KMS-11 (cell line): ENCODE measurements at regions not wholly inside any gene's neighbourhood (a gene's known extent, or its start where the extent isn't known, plus 50 kb on each side); places are given as distances from the start of the nearest gene placed in this dataset.
"Not testable (repeated sequence)": the region's sequence is repeated elsewhere in the genome, so short reads cannot be mapped to it uniquely, and the experiment has no call there.

Experiments used
- H2AFZ ChIP-seq: fragments of 200-600 bp; sonication (generic); 2 replicates; pipeline ENCODE4 v1.6.1; 2016; ENCODE audit warnings: antibody characterized with exemption, mixed run types, low read depth
- H3K27ac ChIP-seq: fragments of 200-600 bp; sonication (generic); 2 replicates; pipeline ENCODE4 v1.6.1; 2016; ENCODE audit warnings: mild to moderate bottlenecking, mixed run types
- H3K27me3 ChIP-seq: fragments of 200-600 bp; sonication (generic); 2 replicates; pipeline ENCODE4 v1.6.1; 2017; ENCODE audit warnings: mild to moderate bottlenecking, low read depth, mixed run types, moderate library complexity; ENCODE audit not compliant: insufficient read depth
- H3K36me3 ChIP-seq: fragments of 200-600 bp; sonication (generic); 2 replicates; pipeline ENCODE4 v1.6.1; 2017; ENCODE audit warnings: mild to moderate bottlenecking, mixed run types; ENCODE audit not compliant: insufficient read depth
- H3K4me1 ChIP-seq: fragments of 200-600 bp; sonication (generic); 2 replicates; pipeline ENCODE4 v1.6.1; 2016; ENCODE audit warnings: mild to moderate bottlenecking, low read depth, mixed run types; ENCODE audit not compliant: poor library complexity, severe bottlenecking
- H3K4me2 ChIP-seq: fragments of 200-600 bp; sonication (generic); 2 replicates; pipeline ENCODE4 v1.7.0; 2016; ENCODE audit warnings: mild to moderate bottlenecking, mixed run types
- H3K4me3 ChIP-seq: fragments of 200-600 bp; sonication (generic); IDR thresholded peaks from 2 replicates; pipeline ENCODE4 v1.6.1; 2017; ENCODE audit warnings: low read depth, low read length, mixed read lengths; ENCODE audit not compliant: insufficient read depth
- H3K79me2 ChIP-seq: fragments of 200-600 bp; sonication (generic); 2 replicates; pipeline ENCODE4 v1.6.1; 2016; ENCODE audit warnings: low read depth, mixed run types; ENCODE audit not compliant: insufficient read depth
- H3K9ac ChIP-seq: fragments of 200-600 bp; sonication (generic); 2 replicates; pipeline ENCODE4 v1.6.1; 2016; ENCODE audit warnings: mild to moderate bottlenecking, mixed run types
- H4K20me1 ChIP-seq: fragments of 200-600 bp; sonication (generic); 2 replicates; pipeline ENCODE4 v1.6.1; 2016; ENCODE audit warnings: mild to moderate bottlenecking, mixed run types; ENCODE audit not compliant: insufficient read depth
- TF ChIP-seq, protein P1 (sequence below): fragments of 200-600 bp; sonication (generic); conservative IDR thresholded peaks from 2 replicates; pipeline ENCODE4 v1.6.1; 2017; ENCODE audit warnings: low read depth, mild to moderate bottlenecking, antibody characterized with exemption, low read length, moderate library complexity, mixed read lengths

DNA sequence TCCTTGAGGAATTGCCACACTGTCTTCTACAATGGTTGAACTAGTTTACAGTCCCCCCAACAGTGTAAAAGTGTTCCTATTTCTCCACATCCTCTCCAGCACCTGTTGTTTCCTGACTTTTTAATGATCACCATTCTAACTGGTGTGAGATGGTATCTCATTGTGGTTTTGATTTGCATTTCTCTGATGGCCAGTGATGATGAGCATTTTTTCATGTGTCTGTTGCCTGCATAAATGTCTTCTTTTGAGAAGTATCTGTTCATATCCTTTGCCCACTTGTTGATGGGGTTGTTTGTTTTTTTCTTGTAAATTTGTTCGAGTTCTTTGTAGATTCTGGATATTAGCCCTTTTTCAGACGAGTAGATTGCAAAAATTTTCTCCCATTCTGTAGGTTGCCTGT lies 80.5 kb upstream of the TINAGL1 start:
- H3K79me2 ChIP-seq, H3K4me2 ChIP-seq, H4K20me1 ChIP-seq, H3K27me3 ChIP-seq, H3K4me3 ChIP-seq, H3K9ac ChIP-seq, H3K4me1 ChIP-seq, H3K36me3 ChIP-seq, H3K27ac ChIP-seq, H2AFZ ChIP-seq: not testable (repeated sequence)

DNA sequence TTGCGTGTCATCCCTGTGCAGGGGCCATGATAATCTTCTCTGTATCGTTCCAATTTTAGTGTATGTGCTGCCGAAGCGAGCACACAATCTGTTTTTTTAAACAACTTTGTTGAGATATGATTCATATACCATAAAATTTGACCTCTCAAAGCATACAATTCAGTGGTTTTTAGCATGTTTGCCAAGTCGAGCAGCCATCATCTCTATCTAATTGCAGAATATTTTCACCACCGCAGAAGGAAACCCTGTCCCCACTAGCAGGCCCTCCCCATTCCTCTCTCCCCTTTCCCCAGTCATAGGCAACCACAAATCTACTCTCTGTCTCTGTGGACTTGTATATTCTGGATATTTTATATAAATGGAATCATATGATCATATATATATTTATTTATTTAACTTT lies 78.7 kb upstream of the TINAGL1 start:
- no peaks in the 10 kb centered on the region for H4K20me1 ChIP-seq
- H3K4me2 ChIP-seq, result no peak overlapping the region
- H2AFZ ChIP-seq, result no peak overlapping the region
- no peaks in the 10 kb centered on the region for H3K79me2 ChIP-seq
- peaks cover 9% of the 10 kb centered on the region for H3K4me1 ChIP-seq
- no peaks in the 10 kb centered on the region for H3K36me3 ChIP-seq
- no peaks in the 10 kb centered on the region for H3K27me3 ChIP-seq
- TF ChIP-seq, protein P1, sequence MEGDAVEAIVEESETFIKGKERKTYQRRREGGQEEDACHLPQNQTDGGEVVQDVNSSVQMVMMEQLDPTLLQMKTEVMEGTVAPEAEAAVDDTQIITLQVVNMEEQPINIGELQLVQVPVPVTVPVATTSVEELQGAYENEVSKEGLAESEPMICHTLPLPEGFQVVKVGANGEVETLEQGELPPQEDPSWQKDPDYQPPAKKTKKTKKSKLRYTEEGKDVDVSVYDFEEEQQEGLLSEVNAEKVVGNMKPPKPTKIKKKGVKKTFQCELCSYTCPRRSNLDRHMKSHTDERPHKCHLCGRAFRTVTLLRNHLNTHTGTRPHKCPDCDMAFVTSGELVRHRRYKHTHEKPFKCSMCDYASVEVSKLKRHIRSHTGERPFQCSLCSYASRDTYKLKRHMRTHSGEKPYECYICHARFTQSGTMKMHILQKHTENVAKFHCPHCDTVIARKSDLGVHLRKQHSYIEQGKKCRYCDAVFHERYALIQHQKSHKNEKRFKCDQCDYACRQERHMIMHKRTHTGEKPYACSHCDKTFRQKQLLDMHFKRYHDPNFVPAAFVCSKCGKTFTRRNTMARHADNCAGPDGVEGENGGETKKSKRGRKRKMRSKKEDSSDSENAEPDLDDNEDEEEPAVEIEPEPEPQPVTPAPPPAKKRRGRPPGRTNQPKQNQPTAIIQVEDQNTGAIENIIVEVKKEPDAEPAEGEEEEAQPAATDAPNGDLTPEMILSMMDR, result no peak
- H3K9ac ChIP-seq, result no peak overlapping the region
- no peak overlapping the region for H3K4me3 ChIP-seq
- H3K27ac ChIP-seq, result no peak overlapping the region

DNA sequence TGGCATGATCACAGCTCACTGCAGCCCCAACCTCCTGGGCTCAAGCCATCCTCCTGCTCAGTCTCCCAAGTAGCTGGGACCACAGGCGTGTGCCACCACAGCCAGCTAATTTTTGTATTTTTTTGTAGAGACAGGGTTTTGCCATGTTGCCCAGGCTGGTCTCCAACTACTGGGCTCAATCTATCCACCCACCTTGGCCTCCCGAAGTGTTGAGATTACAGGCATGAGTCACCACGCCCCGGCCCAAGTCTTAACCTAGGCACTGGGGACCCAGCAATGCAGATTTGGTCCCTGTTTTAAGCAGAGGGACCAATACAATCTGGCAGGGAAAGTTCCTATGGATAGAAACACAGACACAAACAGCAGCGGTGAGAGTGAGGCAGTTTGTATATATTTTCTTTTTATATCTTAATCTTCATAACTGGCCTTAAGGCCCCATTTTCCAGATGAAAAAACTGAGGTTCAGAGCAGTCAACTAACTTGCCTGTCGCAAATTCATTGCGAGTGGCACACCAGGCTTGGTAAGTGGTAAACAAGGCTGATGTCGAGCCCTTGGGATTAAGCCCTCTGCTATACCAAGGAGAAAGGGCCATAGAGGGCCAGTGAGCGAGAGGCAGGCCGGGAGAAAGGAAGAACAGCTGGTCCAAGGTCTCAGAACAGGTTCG lies 77.8 kb upstream of the TINAGL1 start:
- Histone ChIP-seq H3K4me2 (no peak overlapping the region), H3K9ac (no peak overlapping the region), H3K4me1 (peaks cover 9% of the 10 kb centered on the region), H3K4me3 (no peak overlapping the region), H3K27me3 (no peaks in the 10 kb centered on the region), H4K20me1 (no peaks in the 10 kb centered on the region), H3K27ac (no peak overlapping the region), H3K36me3 (no peaks in the 10 kb centered on the region), H2AFZ (no peak overlapping the region), H3K79me2 (no peaks in the 10 kb centered on the region)
- TF ChIP-seq, protein P1, result no peak

DNA sequence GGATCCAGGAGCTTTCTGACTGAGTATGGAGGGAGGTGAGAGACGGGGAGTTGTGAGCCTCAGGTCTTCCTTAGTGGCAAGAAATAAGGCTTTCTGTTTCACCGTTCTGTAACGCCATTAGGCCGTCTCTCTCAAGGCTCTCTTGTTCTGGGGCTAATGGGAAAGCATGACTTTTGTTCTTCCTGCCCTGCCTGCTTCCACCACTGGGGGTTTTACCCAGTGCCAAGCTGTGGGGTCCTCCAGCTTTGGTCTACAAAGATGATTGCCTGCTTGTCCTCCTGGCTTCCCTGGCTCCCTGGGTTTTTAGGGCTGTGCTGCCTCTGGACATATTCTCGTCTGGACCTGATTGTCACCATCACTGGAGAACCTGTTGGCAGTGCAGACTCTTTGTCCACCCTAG lies 74.8 kb upstream of the TINAGL1 start:
- Histone ChIP-seq H3K9ac (no peak overlapping the region), H3K4me3 (no peak overlapping the region), H3K27ac (no peak overlapping the region), H3K4me1 (peaks cover 16% of the 10 kb centered on the region), H3K27me3 (no peaks in the 10 kb centered on the region), H4K20me1 (no peaks in the 10 kb centered on the region), H3K4me2 (no peak overlapping the region), H2AFZ (no peak overlapping the region), H3K79me2 (no peaks in the 10 kb centered on the region), H3K36me3 (no peaks in the 10 kb centered on the region)
- TF ChIP-seq, protein P1, result no peak

DNA sequence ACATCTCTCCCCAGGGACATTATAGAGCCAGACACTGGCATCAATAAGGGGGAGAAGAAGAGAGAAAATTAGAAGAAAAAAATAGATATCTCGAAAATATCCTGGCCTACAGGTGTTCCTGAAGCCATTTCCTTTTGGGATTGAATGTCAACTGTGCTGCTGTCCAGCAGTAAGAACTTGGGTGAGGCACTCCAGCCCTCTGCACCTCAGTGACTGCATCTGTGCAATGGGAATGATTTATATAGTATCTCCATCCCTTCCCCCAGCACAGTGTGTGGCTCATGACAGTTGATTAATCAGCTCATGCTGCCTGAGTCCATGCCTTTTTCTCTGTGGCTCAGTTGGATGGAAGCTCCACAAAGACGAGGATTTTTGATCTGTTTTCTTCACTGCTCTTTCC lies 74.1 kb upstream of the TINAGL1 start:
- Histone ChIP-seq H3K4me1 (peaks cover 22% of the 10 kb centered on the region), H3K4me3 (no peak overlapping the region), H3K36me3 (no peaks in the 10 kb centered on the region), H4K20me1 (no peaks in the 10 kb centered on the region), H3K9ac (no peak overlapping the region), H3K4me2 (no peak overlapping the region), H3K27me3 (no peaks in the 10 kb centered on the region), H2AFZ (no peak overlapping the region), H3K79me2 (no peaks in the 10 kb centered on the region), H3K27ac (no peak overlapping the region)
- TF ChIP-seq, protein P1, result no peak
